RWPE2 (cell line): ENCODE measurements at regions not wholly inside any gene's neighbourhood (a gene's known extent, or its start where the extent isn't known, plus 50 kb on each side); places are given as distances from the start of the nearest gene placed in this dataset.

ENCODE experiments used
- ATAC-seq: fragments of 200-7000 bp; cut with Tn5 transposase; 3 replicates; pipeline ENCODE4 v1.9.1; 2021; ENCODE audit warnings: low read depth
- DNase-seq: peaks from one replicate; pipeline ENCODE4 v3.0.0-alpha.2; 2020; ENCODE audit warnings: low spot score
- H3K27ac ChIP-seq: fragments of 450-650 bp; 2 replicates; pipeline ENCODE4 v1.5.1; 2017; ENCODE audit warnings: mild to moderate bottlenecking; ENCODE audit not compliant: poor library complexity, severe bottlenecking
- H3K27me3 ChIP-seq: fragments of 250-450 bp; sonication (Bioruptor Pico); 2 replicates; pipeline ENCODE4 v1.5.1; 2021; ENCODE audit warnings: mild to moderate bottlenecking, moderate library complexity; ENCODE audit not compliant: insufficient read depth, poor library complexity, severe bottlenecking
- H3K36me3 ChIP-seq: fragments of 250-450 bp; sonication (Bioruptor Pico); 2 replicates; pipeline ENCODE4 v1.5.1; 2020; ENCODE audit warnings: low read depth, mild to moderate bottlenecking, moderate library complexity
- H3K4me1 ChIP-seq: fragments of 250-450 bp; sonication (Bioruptor Pico); 2 replicates; pipeline ENCODE4 v1.5.1; 2021; ENCODE audit warnings: mild to moderate bottlenecking, moderate library complexity; ENCODE audit not compliant: insufficient read depth, poor library complexity, severe bottlenecking
- H3K4me3 ChIP-seq: fragments of 250-450 bp; sonication (Bioruptor Pico); 2 replicates; pipeline ENCODE4 v1.5.1; 2021; ENCODE audit warnings: mild to moderate bottlenecking, moderate library complexity; ENCODE audit not compliant: severe bottlenecking
- H3K9me3 ChIP-seq: fragments of 250-450 bp; sonication (Bioruptor Pico); 2 replicates; pipeline ENCODE4 v1.5.1; 2021; ENCODE audit warnings: mild to moderate bottlenecking, moderate library complexity; ENCODE audit not compliant: severe bottlenecking
- CTCF ChIP-seq: fragments of 450-650 bp; IDR thresholded peaks from one replicate; pipeline ENCODE4 v1.5.1; 2017; ENCODE audit warnings: mild to moderate bottlenecking, moderate library complexity; ENCODE audit not compliant: poor library complexity, severe bottlenecking

DNA sequence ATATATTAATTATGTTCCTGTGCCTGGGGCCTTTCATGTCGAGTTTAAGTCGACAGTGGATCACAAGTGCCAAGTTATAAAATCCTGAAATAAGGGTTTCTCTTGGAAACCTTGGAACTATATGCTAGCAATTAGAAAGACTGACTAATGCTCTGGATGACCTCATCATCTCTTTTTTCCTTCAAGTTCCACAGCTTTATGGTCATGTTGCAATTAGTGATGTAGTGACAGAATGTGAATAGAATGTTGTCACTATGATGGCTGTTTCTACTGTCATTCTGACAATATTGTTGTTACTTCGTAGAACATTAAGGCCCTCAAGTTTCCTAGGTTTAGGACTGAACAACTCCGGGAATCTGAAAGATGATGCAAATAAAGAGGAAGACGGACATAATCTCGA, 368.0 kb upstream of the SEMA6A start:
- Histone ChIP-seq H3K27ac (no peak overlapping the region), H3K9me3 (no peaks in the 10 kb centered on the region), H3K27me3 (no peaks in the 10 kb centered on the region), H3K4me3 (no peak overlapping the region), H3K36me3 (no peaks in the 10 kb centered on the region), H3K4me1 (no peaks in the 10 kb centered on the region)
- DNase-seq (no peak), ATAC-seq (no peak)
- TF ChIP-seq CTCF: no peak

DNA sequence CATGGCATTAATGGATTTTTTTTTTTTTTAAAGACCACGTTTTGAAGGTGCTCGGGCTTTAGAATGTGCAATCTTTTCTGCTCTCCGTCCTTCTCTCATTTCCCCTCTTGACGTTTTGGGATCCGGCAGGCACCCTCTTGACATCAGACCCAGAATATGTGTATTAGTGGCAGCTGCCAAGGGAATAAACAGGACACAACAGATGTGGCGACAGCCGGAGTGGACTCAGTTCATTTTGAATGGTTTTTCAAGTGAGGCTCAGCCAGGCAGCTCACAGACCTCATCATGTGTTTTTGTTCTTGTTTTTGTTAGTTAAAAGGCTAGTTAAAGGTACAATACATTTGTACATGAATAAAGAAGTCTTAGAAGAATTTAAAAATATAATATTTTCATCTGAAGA, 365.0 kb upstream of the SEMA6A start:
- no peak overlapping the region for H3K4me3 ChIP-seq
- no peaks in the 10 kb centered on the region for H3K27me3 ChIP-seq
- no peaks in the 10 kb centered on the region for H3K36me3 ChIP-seq
- no peak for TF ChIP-seq CTCF
- no peaks in the 10 kb centered on the region for H3K4me1 ChIP-seq
- no peak overlapping the region for H3K27ac ChIP-seq
- ATAC-seq (no peak), DNase-seq (no peak)
- H3K9me3 ChIP-seq: no peaks in the 10 kb centered on the region

DNA sequence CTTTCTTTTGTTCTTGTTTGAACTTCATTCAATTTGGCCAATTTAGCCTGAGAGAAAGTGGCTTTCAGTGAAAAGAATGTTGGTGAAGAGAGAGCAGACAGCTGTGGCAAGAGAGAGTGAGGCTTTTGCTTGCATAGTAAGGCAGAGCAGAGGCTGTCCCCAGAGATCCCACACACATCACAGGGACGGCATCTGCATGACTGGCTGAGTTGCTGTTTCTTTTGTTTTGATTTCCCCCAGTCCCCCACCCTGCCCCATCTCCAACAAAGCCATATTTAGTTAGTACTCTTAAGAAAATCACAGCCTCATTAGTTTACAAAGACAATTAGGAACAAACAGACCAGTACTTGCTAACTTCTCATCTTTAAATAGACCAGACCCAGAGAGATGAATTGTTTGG, 363.9 kb upstream of the SEMA6A start:
- Histone ChIP-seq H3K4me3 (no peak overlapping the region), H3K27me3 (no peaks in the 10 kb centered on the region), H3K4me1 (no peaks in the 10 kb centered on the region), H3K9me3 (no peaks in the 10 kb centered on the region), H3K27ac (no peak overlapping the region), H3K36me3 (no peaks in the 10 kb centered on the region)
- no peak for DNase-seq
- TF ChIP-seq CTCF: no peak
- ATAC-seq: no peak

GRCh38 chr5:116935561-116936162, 361.0 kb upstream of the SEMA6A start:
- Histone ChIP-seq H3K36me3 (no peaks in the 10 kb centered on the region), H3K27ac (no peak overlapping the region), H3K4me1 (no peaks in the 10 kb centered on the region), H3K27me3 (peaks cover 3% of the 10 kb centered on the region), H3K4me3 (no peak overlapping the region), H3K9me3 (peaks cover 2% of the 10 kb centered on the region)
- no peak for ATAC-seq
- no peak for TF ChIP-seq CTCF
- no peak for DNase-seq

DNA sequence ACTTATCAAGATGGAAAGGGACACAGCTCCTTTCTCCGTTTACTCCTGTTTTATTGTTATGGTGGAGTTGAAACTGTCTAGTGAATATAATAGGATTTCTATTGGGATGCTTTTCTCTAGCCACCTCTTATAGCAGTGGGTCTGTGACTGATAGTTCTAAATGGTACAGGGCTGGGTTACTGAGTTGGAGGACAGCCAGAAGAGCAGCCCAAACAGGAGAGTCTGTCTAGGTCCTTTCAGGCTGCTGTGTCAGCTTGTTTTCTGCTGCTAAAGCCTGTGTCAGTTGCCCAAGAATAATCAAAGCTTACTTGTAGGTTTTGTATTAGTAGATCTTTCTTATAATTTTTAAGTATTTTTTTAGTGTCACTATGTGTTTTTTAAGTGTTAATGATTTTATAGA, 356.0 kb upstream of the SEMA6A start:
- H3K9me3 ChIP-seq: peaks cover 2% of the 10 kb centered on the region
- H3K27ac ChIP-seq: no peak overlapping the region
- H3K36me3 ChIP-seq: no peaks in the 10 kb centered on the region
- no peak overlapping the region for H3K4me3 ChIP-seq
- no peaks in the 10 kb centered on the region for H3K4me1 ChIP-seq
- ATAC-seq: no peak
- no peak for TF ChIP-seq CTCF
- no peak for DNase-seq
- peaks cover 6% of the 10 kb centered on the region for H3K27me3 ChIP-seq
